Chondrocyte (in vitro differentiated cells): ENCODE measurements at regions not wholly inside any gene's neighbourhood (a gene's known extent, or its start where the extent isn't known, plus 50 kb on each side); places are given as distances from the start of the nearest gene placed in this dataset.

Experiments used
- DNase-seq: peaks from one replicate; pipeline ENCODE4 v3.0.0; 2021; ENCODE audit warnings: mixed read lengths, low spot score
- H3K27ac Mint-ChIP-seq: one replicate; pipeline ENCODE4 v1.8.0; 2021; ENCODE audit warnings: mild to moderate bottlenecking, moderate library complexity, mixed read lengths; ENCODE audit not compliant: unreplicated experiment
- H3K27me3 Mint-ChIP-seq: 2 replicates; pipeline ENCODE4 v1.8.0; 2021; ENCODE audit warnings: low read depth, mixed read lengths
- H3K36me3 Mint-ChIP-seq: 2 replicates; pipeline ENCODE4 v1.8.0; 2021; ENCODE audit warnings: low read depth, mixed read lengths
- H3K4me1 Mint-ChIP-seq: 2 replicates; pipeline ENCODE4 v1.8.0; 2021; ENCODE audit warnings: low read depth, mild to moderate bottlenecking, mixed read lengths
- H3K4me3 Mint-ChIP-seq: one replicate; pipeline ENCODE4 v1.8.0; 2021; ENCODE audit warnings: mild to moderate bottlenecking, moderate library complexity, mixed read lengths; ENCODE audit not compliant: unreplicated experiment
- H3K9me3 Mint-ChIP-seq: 2 replicates; pipeline ENCODE4 v1.8.0; 2021; ENCODE audit warnings: low read depth, mixed read lengths
- TF ChIP-seq, protein P1 (sequence below): fragments of 200-600 bp; sonication (generic); IDR thresholded peaks from 2 replicates; pipeline ENCODE4 v1.5.0; 2021; ENCODE audit warnings: antibody characterized with exemption, mild to moderate bottlenecking, moderate library complexity

DNA sequence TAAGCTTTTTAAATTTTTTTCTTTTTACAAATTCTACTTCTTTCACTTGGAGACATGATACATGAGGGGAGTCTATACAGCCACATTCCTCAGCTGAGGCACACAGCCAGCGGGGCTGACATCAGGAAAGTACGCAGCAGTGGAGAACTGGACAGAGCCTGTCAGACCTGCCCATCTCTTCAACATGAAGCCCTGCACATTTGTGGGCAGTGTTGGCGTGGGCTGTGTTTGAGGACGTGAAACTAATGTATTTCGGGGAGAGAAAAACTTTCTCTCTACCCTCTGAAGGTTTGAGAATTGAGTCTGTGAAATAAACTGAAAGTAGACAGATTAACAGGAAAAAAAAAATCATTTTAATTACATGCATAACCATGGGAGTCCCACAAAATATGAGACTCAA lies 84.8 kb upstream of the HTATIP2 start:
- Mint-ChIP-seq H3K9me3 (no peaks in the 10 kb centered on the region), H3K4me3 (no peak overlapping the region), H3K4me1 (peaks cover 5% of the 10 kb centered on the region), H3K27ac (no peak overlapping the region), H3K36me3 (no peaks in the 10 kb centered on the region), H3K27me3 (peaks cover 34% of the 10 kb centered on the region)
- TF ChIP-seq, protein P1, sequence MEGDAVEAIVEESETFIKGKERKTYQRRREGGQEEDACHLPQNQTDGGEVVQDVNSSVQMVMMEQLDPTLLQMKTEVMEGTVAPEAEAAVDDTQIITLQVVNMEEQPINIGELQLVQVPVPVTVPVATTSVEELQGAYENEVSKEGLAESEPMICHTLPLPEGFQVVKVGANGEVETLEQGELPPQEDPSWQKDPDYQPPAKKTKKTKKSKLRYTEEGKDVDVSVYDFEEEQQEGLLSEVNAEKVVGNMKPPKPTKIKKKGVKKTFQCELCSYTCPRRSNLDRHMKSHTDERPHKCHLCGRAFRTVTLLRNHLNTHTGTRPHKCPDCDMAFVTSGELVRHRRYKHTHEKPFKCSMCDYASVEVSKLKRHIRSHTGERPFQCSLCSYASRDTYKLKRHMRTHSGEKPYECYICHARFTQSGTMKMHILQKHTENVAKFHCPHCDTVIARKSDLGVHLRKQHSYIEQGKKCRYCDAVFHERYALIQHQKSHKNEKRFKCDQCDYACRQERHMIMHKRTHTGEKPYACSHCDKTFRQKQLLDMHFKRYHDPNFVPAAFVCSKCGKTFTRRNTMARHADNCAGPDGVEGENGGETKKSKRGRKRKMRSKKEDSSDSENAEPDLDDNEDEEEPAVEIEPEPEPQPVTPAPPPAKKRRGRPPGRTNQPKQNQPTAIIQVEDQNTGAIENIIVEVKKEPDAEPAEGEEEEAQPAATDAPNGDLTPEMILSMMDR: no peak
- DNase-seq: no peak

DNA sequence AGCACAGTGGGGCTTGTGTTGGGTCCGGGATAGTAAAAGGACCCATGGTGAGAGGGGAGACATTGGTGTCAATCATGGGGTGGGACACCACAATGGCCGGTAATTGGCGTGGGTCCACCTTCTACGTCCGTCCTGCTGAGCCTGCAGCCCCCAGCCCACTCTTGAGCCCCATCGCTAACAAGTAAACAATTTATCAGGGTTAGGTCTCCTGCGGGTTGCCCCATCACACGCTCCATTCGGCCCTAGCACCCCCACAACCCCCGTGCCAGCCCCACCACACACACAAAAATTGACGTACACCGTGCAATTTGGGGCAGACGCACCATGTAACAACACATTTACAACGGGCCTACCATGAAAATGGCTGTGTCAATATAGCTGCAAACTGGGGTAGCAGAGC lies 86.5 kb upstream of the HTATIP2 start:
- DNase-seq: no peak
- no peaks in the 10 kb centered on the region for H3K9me3 Mint-ChIP-seq
- TF ChIP-seq, protein P1: no peak
- no peak overlapping the region for H3K27ac Mint-ChIP-seq
- H3K36me3 Mint-ChIP-seq: no peaks in the 10 kb centered on the region
- no peak overlapping the region for H3K4me3 Mint-ChIP-seq
- H3K27me3 Mint-ChIP-seq: peaks cover 36% of the 10 kb centered on the region
- peaks cover 5% of the 10 kb centered on the region for H3K4me1 Mint-ChIP-seq

DNA sequence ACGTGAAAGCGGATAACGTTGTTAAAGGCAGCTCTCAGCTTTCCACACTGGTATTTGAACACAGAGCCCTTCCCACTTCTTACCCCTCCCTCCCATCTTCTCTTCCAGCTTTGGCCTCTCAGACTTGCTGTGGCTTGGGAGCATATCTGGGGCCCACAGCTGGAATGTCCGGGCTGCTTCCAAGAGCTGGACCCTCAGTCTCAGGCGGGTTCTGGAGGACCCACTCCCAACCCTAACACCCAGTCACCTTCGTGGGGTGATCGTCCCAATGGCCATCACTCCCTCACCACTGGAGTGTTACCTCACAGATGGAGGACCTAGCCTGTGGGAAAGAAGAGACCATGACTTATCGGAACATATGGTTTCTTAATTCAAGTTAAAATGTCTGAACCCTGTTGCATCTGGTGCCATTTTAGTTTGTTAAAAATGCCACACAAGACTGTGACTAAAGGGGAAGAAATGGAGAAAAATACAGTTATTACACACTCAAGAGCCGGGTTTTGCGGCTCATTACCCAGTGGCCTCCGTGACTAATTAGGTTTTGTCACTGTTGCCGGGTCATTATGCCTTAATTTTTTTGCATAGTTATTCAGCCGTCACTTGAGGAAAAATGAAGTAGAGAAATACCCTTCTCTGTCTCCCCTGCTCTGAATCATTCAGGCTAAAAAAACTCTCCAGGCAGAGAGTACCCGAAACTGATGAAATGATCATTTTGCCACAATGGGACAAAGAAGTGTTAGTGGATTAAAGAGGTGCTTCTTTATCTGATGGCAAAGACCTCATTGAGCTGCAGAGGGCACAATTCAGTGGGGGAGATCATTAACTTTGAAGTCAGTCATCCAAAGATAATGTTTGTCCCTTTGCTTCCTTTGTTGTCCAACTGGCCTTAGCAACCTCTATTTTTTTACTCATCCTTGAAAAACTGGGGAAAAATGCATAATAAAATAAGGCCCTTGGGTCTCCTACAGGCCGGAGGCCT lies 87.2 kb upstream of the HTATIP2 start:
- DNase-seq: no peak
- Mint-ChIP-seq H3K27me3 (peaks cover 39% of the 10 kb centered on the region), H3K27ac (no peak overlapping the region), H3K36me3 (no peaks in the 10 kb centered on the region), H3K9me3 (no peaks in the 10 kb centered on the region), H3K4me3 (no peak overlapping the region), H3K4me1 (peaks cover 5% of the 10 kb centered on the region)
- TF ChIP-seq, protein P1: no peak

DNA sequence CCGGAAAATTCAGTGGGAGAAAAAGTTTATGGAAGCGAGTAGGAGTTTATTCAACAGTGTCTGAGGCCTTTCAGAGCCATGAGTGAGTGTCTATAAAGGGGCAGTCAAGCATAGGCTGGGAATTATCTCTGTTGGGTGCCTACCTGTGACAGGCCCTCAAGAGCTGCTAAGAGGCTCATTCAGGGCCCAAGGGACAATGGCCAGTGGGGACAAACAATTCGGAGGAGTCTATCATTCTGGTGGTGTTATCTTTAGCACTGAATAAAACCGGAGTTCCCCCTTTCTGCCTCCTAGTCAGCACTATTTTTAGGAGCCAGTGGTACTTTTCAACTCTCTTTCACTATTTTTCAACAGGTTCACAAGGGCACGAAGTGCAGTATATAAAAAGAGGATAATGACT lies 89.5 kb upstream of the HTATIP2 start:
- no peak for DNase-seq
- no peaks in the 10 kb centered on the region for H3K36me3 Mint-ChIP-seq
- TF ChIP-seq, protein P1: no peak
- peaks cover 4% of the 10 kb centered on the region for H3K4me1 Mint-ChIP-seq
- no peak overlapping the region for H3K4me3 Mint-ChIP-seq
- H3K9me3 Mint-ChIP-seq: no peaks in the 10 kb centered on the region
- H3K27ac Mint-ChIP-seq: no peak overlapping the region
- peaks cover 36% of the 10 kb centered on the region for H3K27me3 Mint-ChIP-seq

DNA sequence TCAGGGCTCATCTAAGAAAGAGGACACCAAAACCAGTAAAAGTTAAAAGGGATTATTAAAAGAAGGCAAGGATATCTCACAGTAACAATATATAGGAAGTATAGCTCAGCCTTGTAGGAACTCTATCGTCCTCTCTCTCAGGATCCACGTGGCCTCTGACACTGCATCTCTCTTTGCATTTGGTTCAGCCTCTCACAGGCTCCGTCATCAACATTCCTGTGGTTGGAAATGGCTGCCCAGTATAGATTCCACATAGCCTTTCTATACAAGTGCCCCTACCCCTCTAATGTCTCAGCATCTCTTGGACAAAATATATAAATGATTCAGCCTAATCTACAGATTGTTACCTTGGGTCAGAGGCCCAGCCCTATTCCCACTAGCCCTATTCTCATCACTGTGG lies 101.3 kb upstream of the DBX1 start:
- DNase-seq: no peak
- Mint-ChIP-seq H3K27ac (peak overlapping the region; percentile 85), H3K27me3 (peaks cover 19% of the 10 kb centered on the region), H3K36me3 (no peaks in the 10 kb centered on the region), H3K9me3 (no peaks in the 10 kb centered on the region), H3K4me1 (peaks cover 35% of the 10 kb centered on the region), H3K4me3 (no peak overlapping the region)
- TF ChIP-seq, protein P1: no peak
